IPS-18a (cell line): ENCODE measurements at regions not wholly inside any gene's neighbourhood (a gene's known extent, or its start where the extent isn't known, plus 50 kb on each side); places are given as distances from the start of the nearest gene placed in this dataset.

Experiments
- H3K27ac ChIP-seq: one replicate; pipeline ENCODE4 v1.5.1; 2013; ENCODE audit warnings: low read length
- H3K27me3 ChIP-seq: one replicate; pipeline ENCODE4 v1.6.1; 2013; ENCODE audit warnings: mild to moderate bottlenecking, low read length; ENCODE audit not compliant: control insufficient read depth, insufficient read depth
- H3K36me3 ChIP-seq: one replicate; pipeline ENCODE4 v1.6.1; 2013; ENCODE audit warnings: low read depth, low read length; ENCODE audit not compliant: control insufficient read depth
- H3K4me1 ChIP-seq: one replicate; pipeline ENCODE4 v1.6.1; 2013; ENCODE audit warnings: low read depth, low read length; ENCODE audit not compliant: control insufficient read depth
- H3K4me3 ChIP-seq: one replicate; pipeline ENCODE4 v1.5.1; 2013; ENCODE audit warnings: low read length
- H3K9ac ChIP-seq: one replicate; pipeline ENCODE4 v1.6.1; 2013; ENCODE audit warnings: mild to moderate bottlenecking, low read length, moderate library complexity
- H3K9me3 ChIP-seq: one replicate; pipeline ENCODE4 v1.6.1; 2013; ENCODE audit warnings: low read depth, low read length; ENCODE audit not compliant: control insufficient read depth

DNA sequence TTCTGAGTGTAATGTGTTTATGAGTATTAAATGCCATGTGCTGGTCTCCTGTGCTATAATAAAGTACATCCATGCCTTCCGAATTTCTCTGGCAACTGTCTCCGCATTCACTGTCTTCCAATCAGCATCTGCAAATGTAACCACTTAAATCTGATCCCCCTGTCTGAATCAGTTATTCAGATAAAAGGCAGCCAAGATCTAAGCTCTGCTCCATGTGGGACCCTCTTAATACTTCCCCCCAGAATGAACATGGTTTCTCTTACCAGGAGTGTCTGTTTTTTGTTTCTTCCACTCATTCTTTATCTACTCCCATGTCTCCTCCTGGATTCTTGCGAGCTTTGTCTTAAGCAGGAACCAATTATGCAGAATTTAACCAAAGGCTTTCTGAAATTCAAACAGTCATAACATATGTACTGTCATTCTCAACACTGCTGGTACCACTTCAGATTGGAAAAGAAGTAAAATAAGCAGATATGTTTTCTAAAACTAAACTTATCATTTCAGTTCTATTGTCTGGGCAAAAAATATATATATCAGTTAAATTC lies 996.7 kb upstream of the FLRT2 start:
- no peaks in the 10 kb centered on the region for H3K27me3 ChIP-seq
- no peaks in the 10 kb centered on the region for H3K36me3 ChIP-seq
- peaks cover 15% of the 10 kb centered on the region for H3K4me1 ChIP-seq
- no peak overlapping the region for H3K9ac ChIP-seq
- H3K9me3 ChIP-seq, result no peaks in the 10 kb centered on the region
- no peak overlapping the region for H3K27ac ChIP-seq
- H3K4me3 ChIP-seq, result no peak overlapping the region

- Histone ChIP-seq H3K9me3 (no peaks in the 10 kb centered on the region), H3K27ac (no peak overlapping the region), H3K9ac (no peak overlapping the region), H3K4me3 (no peak overlapping the region), H3K27me3 (no peaks in the 10 kb centered on the region), H3K36me3 (no peaks in the 10 kb centered on the region), H3K4me1 (peaks cover 15% of the 10 kb centered on the region)
Measured at GRCh38 chr14:84533791-84534190, 996.2 kb upstream of the FLRT2 start.

GRCh38 chr14:84535484-84535883 lies 994.5 kb upstream of the FLRT2 start:
- H3K9me3 ChIP-seq, result no peaks in the 10 kb centered on the region
- no peak overlapping the region for H3K4me3 ChIP-seq
- no peaks in the 10 kb centered on the region for H3K36me3 ChIP-seq
- no peak overlapping the region for H3K9ac ChIP-seq
- H3K4me1 ChIP-seq, result peaks cover 15% of the 10 kb centered on the region
- no peaks in the 10 kb centered on the region for H3K27me3 ChIP-seq
- H3K27ac ChIP-seq, result no peak overlapping the region

- H3K27me3 ChIP-seq, result no peaks in the 10 kb centered on the region
- peaks cover 18% of the 10 kb centered on the region for H3K4me1 ChIP-seq
- no peak overlapping the region for H3K4me3 ChIP-seq
- no peaks in the 10 kb centered on the region for H3K9me3 ChIP-seq
- no peaks in the 10 kb centered on the region for H3K36me3 ChIP-seq
- no peak overlapping the region for H3K27ac ChIP-seq
- no peak overlapping the region for H3K9ac ChIP-seq
Measured at GRCh38 chr14:84535976-84536375, 994.0 kb upstream of the FLRT2 start.

DNA sequence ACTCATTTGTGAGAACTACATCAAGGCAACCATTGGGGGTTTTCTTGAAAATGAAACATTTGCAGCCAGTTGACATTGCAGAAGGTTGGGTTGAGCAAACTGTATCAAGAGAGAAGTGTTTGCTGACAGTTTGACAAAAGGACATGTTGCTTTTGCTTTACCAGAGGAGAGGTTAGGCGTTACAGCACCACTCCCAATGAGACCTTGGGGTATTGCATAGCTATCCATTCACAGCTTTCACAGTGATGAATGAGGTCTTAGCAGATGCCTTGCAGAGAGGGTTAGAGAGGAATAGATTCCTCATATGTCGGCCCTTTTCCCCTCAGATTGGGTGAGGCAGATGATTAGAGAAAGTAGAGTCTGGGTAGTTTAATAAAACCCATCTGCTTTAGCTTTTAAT lies 988.9 kb upstream of the FLRT2 start:
- Histone ChIP-seq H3K9ac (no peak overlapping the region), H3K27me3 (no peaks in the 10 kb centered on the region), H3K36me3 (no peaks in the 10 kb centered on the region), H3K27ac (no peak overlapping the region), H3K4me1 (peaks cover 40% of the 10 kb centered on the region), H3K9me3 (no peaks in the 10 kb centered on the region), H3K4me3 (no peak overlapping the region)

DNA sequence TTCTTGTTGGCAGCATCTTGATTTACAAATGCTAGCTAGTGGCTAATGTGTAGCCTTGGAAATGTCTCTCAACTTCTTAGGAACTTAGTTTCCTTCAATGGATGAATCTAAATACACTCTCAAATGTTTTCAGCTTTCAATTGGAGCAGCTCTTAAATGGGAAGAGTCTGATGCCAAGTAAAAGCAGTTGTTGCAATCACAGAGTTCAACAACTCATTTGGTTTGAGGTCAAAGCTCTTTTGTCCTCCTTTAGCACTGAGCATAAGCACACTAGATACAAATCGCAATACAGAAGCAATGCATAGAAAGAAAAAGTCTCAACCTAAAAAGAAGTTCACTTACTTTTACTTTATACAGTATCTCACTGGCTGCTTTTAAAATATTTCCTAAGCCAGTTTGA lies 986.1 kb upstream of the FLRT2 start:
- Histone ChIP-seq H3K4me3 (no peak overlapping the region), H3K36me3 (no peaks in the 10 kb centered on the region), H3K9me3 (no peaks in the 10 kb centered on the region), H3K27me3 (no peaks in the 10 kb centered on the region), H3K4me1 (peaks cover 35% of the 10 kb centered on the region), H3K9ac (no peak overlapping the region), H3K27ac (no peak overlapping the region)

- no peak overlapping the region for H3K9ac ChIP-seq
- no peaks in the 10 kb centered on the region for H3K36me3 ChIP-seq
- H3K9me3 ChIP-seq, result no peaks in the 10 kb centered on the region
- H3K27me3 ChIP-seq, result no peaks in the 10 kb centered on the region
- H3K27ac ChIP-seq, result no peak overlapping the region
- peaks cover 35% of the 10 kb centered on the region for H3K4me1 ChIP-seq
- no peak overlapping the region for H3K4me3 ChIP-seq
Measured at GRCh38 chr14:84544486-84545131, 985.3 kb upstream of the FLRT2 start.

DNA sequence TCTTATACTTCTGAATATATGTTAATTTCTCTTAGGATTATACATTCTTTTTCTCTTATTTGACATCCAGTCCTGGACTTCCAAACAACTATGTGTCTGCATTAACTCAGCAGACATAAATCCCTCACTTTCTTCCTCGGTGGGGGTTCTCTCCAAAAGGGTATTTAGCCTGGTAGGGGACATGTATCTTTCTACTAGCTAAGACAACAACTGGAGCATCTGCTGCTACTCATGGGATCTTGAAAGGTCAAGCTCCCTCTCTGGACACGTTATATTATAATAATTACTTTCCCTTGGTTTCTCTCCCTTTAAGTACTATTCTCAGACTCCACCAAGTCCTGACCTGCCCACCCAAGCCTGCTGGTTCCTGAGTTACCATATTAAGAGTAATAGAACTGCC lies 983.7 kb upstream of the FLRT2 start:
- no peaks in the 10 kb centered on the region for H3K36me3 ChIP-seq
- no peaks in the 10 kb centered on the region for H3K9me3 ChIP-seq
- no peaks in the 10 kb centered on the region for H3K27me3 ChIP-seq
- H3K27ac ChIP-seq, result no peak overlapping the region
- no peak overlapping the region for H3K9ac ChIP-seq
- H3K4me1 ChIP-seq, result peaks cover 32% of the 10 kb centered on the region
- H3K4me3 ChIP-seq, result no peak overlapping the region

GRCh38 chr14:84554136-84554535 lies 975.8 kb upstream of the FLRT2 start:
- Histone ChIP-seq H3K4me3 (no peak overlapping the region), H3K27me3 (no peaks in the 10 kb centered on the region), H3K27ac (no peak overlapping the region), H3K9me3 (no peaks in the 10 kb centered on the region), H3K36me3 (no peaks in the 10 kb centered on the region), H3K4me1 (no peaks in the 10 kb centered on the region), H3K9ac (no peak overlapping the region)

DNA sequence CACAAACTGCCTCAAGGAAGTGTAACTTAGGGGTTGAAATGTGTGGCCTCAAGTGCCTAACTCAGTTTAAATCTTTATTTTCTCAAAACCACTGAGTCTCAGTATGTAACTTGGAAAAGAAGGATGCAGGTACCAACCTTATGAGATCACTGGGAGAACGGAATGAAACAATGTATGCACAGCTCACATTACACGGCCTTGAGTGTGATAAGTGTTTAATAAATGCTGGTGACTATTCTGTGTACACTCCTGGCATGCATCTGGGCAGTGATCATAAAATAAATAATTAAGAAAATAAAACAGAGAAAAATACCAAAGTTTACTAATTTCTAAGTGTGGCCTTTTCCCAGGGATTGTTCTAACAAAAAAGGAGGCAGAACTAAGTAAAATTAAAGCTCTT lies 974.5 kb upstream of the FLRT2 start:
- H3K27ac ChIP-seq, result no peak overlapping the region
- H3K4me1 ChIP-seq, result no peaks in the 10 kb centered on the region
- H3K9ac ChIP-seq, result no peak overlapping the region
- no peak overlapping the region for H3K4me3 ChIP-seq
- no peaks in the 10 kb centered on the region for H3K9me3 ChIP-seq
- no peaks in the 10 kb centered on the region for H3K27me3 ChIP-seq
- H3K36me3 ChIP-seq, result no peaks in the 10 kb centered on the region

- no peaks in the 10 kb centered on the region for H3K27me3 ChIP-seq
- no peaks in the 10 kb centered on the region for H3K9me3 ChIP-seq
- H3K36me3 ChIP-seq, result no peaks in the 10 kb centered on the region
- H3K27ac ChIP-seq, result no peak overlapping the region
- H3K9ac ChIP-seq, result no peak overlapping the region
- no peak overlapping the region for H3K4me3 ChIP-seq
- H3K4me1 ChIP-seq, result no peaks in the 10 kb centered on the region
Measured at GRCh38 chr14:84566109-84566508, 963.8 kb upstream of the FLRT2 start.

GRCh38 chr14:84575681-84576080 lies 954.3 kb upstream of the FLRT2 start:
- Histone ChIP-seq H3K4me3 (no peak overlapping the region), H3K36me3 (no peaks in the 10 kb centered on the region), H3K9me3 (no peaks in the 10 kb centered on the region), H3K27ac (no peak overlapping the region), H3K9ac (no peak overlapping the region), H3K27me3 (no peaks in the 10 kb centered on the region), H3K4me1 (peaks cover 3% of the 10 kb centered on the region)
